ENCODE measurements at regions not wholly inside any gene's neighbourhood (a gene's known extent, or its start where the extent isn't known, plus 50 kb on each side); places are given as distances from the start of the nearest gene placed in this dataset.

GRCh38 chr6:77403424-77403823, 59.9 kb downstream of the HTR1B start:
- peak; percentile 10 for DNase-seq

DNA sequence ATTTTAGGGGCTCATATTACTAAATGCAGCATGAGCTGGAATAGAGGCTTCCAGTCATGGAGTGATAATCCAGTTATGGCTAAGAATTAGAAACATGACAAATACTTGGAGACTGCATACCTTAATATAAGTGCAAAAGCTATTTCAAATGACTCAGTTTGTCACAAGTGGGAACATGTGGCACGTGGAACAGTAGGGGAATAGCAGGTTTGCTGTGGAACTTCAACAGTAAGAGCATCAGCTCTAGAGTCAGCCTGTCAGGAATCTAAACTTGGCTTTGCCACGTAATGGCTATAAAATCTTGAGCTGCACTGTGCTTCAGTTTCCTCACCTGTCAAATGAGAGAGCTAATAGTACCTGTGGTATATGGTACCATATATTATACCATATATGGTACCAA, 62.1 kb downstream of the HTR1B start:
- DNase-seq = no peak

- DNase-seq = no peak
Observed at GRCh38 chr6:77397561-77397960, 65.7 kb downstream of the HTR1B start.

GRCh38 chr6:77389402-77389801, 73.9 kb downstream of the HTR1B start:
- no peak for DNase-seq

- DNase-seq = no peak
Observed at GRCh38 chr6:77383026-77383425, 80.3 kb downstream of the HTR1B start.

DNA sequence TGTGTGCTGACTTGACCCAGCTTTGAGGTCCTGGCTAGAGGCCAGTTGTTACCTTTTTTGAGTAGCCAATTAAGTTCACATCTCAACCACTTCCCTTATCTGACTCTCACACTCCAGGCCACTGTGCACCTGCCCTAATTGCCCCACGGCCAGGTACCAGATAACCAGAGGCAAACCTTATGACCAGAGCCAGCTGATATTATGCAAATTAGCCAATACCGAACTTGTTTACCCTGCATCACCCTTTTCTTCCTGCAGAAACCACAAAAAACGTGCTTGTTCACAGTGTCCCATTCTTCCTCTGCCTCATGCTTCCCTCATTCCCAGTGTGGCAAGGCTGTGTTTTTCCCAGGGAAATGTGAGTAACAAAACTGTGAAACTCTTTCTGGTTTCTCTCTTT, 89.3 kb downstream of the HTR1B start:
- DNase-seq = no peak

- no peak for DNase-seq
Observed at GRCh38 chr6:77371748-77372147, 91.5 kb downstream of the HTR1B start.

- no peak for DNase-seq
Observed at GRCh38 chr6:77368660-77369313, 94.5 kb downstream of the HTR1B start.

DNA sequence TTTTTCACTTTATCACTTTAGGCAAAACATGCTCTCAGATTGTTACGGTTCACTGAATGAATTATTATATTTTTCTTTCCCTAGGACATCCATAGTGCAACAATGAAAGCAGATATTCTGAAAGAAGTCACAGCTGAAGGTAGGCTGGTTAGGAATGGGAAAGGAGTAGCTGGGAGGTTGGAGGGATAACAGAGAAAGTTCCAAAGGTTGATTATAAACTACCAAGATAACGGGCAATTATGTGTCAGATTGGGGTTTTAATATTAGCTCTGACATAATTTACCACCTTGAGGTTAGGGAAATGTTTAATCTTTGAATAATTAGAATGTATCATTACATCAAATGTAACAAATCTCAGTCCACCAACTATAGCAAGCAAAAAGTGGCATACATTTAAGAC, 96.5 kb downstream of the HTR1B start:
- DNase-seq = no peak

- no peak for DNase-seq
Observed at GRCh38 chr6:77363702-77364101, 99.6 kb downstream of the HTR1B start.

- no peak for DNase-seq
Observed at GRCh38 chr6:77362055-77362454, 101.2 kb downstream of the HTR1B start.

- DNase-seq = no peak
Observed at GRCh38 chr6:77361018-77361417, 102.3 kb downstream of the HTR1B start.

DNA sequence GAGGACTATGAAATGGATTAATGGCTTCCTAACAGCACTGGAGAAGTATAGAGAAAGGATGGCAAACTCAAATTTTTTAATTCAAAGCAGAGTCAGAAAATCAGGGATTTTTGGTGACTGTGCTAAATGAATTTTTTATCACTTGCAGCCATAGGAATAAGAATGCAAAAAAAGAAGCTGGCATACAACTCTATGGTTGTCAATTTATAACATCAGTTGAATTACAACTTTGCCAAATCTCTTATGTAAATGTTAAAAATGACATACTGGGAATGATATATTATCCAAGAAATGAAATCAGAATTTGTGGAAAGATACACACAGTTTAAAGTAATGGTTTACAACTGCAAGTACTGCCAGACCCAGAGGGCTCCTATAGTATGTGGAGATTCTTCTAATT, 106.5 kb downstream of the HTR1B start:
- no peak for DNase-seq

DNA sequence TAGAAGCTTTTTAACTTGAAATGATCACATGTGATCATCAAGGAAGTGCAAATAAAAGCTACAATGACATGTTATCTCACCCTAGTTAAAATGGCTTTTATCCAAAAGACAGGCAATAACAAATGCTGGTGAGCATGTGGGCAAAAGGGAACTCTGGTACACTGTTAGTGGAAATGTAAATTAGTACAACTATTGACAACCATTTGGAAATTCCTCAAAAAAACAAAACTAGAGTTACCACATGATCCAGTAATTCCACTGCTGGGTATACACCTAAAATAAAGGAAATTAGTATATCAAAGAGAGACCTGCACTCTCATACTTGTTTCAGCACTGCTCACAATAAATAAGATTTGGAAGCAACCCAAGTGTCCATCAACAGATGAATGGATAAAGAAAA, 108.7 kb downstream of the HTR1B start:
- no peak for DNase-seq

GRCh38 chr6:77353129-77353528, 110.2 kb downstream of the HTR1B start:
- DNase-seq = no peak

DNA sequence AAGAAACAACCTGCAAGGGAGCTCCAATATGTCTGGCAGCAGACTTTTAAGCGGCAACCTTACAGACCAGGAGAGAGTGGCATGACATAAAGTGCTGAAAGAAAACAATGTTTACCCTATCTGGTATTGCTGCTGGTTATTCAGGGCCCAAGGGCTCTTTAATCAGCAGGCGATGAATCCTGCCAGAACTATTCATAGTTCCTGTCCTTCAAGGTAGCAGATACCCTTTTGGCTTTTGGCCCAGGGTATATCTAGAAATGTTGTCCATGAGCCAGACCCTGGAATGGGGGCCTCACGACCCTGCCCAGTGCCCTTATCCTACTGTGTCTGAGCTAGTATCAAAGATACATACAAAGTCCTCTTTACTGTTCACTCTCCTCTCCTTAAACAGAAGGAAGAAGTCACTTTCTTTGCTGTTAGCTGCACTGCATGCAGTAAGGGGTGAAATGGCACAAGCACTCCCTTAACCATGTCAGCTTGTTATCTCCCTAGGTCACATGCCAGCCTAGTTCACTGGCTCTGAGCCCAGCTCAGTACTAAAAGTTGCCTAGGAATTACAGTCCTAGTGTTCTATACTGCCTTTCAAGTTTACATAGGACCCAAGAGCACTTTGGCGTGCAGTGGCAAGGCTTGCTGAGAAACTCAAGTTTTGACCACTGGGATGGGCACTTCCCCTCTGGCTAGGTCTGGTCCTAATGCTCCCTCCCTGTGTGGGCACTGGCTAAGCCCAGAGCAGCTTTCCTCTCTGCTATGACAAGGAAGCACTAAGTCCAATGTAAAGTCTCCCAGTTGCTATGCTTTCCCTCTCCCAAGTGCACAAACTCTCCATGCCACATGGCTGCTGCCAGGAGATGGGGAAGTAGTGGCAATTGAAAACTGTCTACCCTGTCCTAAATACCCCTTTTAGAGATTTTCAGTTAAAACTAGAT, 122.0 kb downstream of the HTR1B start:
- no peak for DNase-seq

DNA sequence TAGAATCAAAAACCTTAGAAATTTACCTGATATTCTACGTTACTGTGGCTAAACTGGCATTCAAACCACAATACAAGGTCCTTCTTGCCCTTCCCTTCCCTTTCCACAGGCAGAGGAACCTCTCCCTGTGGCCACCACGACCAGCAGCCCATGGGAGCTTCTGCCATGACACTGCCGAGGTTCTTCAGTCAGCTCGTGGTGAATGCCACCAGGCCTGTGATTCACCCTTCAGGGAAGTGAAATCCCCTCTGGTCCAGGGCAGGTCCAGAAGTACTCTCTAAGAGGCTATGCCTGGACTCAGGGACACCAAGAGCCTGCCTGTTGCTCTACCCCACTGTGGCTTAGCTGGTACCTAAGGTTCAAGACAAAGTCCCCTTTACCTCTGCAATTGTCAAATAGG, 123.0 kb downstream of the HTR1B start:
- DNase-seq = no peak

DNA sequence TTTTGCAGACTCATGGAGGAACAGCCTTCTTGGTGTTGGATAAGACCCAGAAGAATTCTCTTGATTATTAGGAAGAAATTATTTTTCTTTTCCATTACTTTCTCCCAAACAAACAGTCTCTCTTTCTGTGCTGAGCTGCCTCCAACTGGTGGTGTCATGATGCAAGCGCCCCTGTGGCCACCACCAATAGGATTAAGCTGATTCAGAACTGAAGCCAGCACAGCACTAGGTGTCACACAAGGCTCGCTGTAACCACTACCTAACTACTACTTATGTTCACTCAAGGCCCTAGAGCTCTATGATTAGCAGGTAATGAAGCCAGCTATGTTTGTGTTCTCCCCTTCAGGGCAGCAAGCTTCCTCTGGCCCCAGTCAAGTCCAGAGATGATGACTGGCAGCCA, 123.4 kb downstream of the HTR1B start:
- DNase-seq = no peak

GRCh38 chr6:77337392-77337791, 125.9 kb downstream of the HTR1B start:
- DNase-seq = no peak

GRCh38 chr6:77334093-77334492, 129.2 kb downstream of the HTR1B start:
- no peak for DNase-seq

DNA sequence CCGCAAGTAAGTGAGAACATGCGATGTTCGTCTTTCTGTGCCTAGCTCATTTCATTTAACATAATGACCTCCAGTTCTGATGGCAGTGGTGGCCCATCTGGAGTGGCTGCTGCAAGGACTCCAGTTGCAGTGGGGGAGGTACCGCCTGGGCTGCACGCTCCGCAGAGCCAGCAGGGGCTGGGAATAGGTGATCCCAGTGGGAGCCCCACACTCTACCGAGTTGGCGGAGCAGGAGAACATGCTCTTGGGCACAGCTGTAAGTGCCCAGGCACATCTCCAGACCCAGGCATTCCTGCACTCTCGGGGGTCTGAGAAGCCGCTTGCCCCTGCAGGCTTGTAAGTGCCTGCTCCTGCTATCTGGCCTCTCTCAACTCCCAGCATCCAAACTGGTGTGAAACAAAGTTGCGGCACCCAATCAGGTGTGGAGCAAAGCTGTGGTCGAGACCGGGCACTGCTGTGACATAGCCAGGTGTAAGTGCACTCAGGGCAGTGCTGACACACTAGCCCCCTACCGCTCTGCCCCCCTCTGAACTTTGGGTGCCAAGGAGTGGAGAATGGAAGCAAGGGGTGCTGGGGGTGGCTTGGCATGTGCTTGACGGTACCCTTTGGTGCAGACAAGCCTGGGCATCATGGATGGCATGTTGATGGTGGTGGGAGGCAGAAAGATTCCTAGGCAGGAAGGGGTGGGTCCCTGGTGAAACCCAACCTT, 130.2 kb downstream of the HTR1B start:
- DNase-seq = no peak

DNA sequence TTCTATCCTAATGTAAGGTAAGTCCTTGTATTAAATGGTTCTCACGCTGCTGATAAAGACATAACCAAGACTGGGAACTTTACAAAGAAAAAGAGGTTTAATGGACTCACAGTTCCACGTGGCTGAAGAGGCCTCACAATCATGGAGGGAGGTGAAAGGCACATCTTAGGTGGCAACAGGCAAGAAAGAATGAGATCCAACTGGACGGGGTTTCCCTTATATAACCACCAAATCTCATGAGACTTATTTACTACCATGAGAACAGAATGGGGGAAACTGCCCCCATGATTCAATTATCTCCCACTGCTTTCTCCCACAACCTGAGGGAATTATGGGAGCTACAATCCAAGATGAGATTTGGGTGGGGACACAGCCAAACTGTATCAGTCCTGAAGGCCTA, 136.6 kb downstream of the HTR1B start:
- DNase-seq = no peak

- no peak for DNase-seq
Observed at GRCh38 chr6:77326029-77326428, 137.3 kb downstream of the HTR1B start.

DNA sequence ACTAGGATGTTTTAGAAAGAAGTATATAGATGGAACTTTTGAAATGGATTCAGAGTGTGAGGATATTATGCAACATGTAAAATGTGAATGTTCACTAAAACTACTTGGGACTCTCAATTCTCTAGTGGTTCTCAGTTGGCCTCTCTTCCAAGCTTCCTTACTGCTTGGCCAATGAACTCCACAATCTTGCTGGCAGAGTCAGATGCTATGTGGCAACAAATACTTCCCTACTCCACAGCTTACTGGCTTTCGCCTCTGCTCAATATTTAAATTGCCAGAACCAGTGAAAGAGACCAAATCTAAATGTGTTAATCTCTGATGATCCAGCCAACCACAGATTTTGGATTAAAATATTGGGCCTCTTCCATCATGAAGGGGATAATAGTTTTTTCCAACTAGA, 138.4 kb downstream of the HTR1B start:
- no peak for DNase-seq

All from DMS53 (cell line).